ENCODE measurements at regions not wholly inside any gene's neighbourhood (a gene's known extent, or its start where the extent isn't known, plus 50 kb on each side); places are given as distances from the start of the nearest gene placed in this dataset.
"Not testable (repeated sequence)": the region's sequence is repeated elsewhere in the genome, so short reads cannot be mapped to it uniquely, and the experiment has no call there.

- Histone ChIP-seq H3K4me3 (ENCODE audit: low read length) (no peak overlapping the region), H3K27me3 (ENCODE audit: insufficient read depth, low read length) (no peaks in the 10 kb centered on the region), H2AFZ (ENCODE audit: low read depth, low read length) (no peak overlapping the region), H3K9me3 (ENCODE audit: low read length) (no peaks in the 10 kb centered on the region), H3K36me3 (ENCODE audit: insufficient read depth, low read length) (no peaks in the 10 kb centered on the region), H3K4me1 (ENCODE audit: insufficient read depth, low read length) (no peaks in the 10 kb centered on the region)
These were observed 2051.1 kb upstream of the LRRTM1 start for GRCh38 chr2:82355622-82356021.

- H3K4me1 ChIP-seq (ENCODE audit: insufficient read depth, low read length) = no peaks in the 10 kb centered on the region
- no peaks in the 10 kb centered on the region for H3K9me3 ChIP-seq (ENCODE audit: low read length)
- H2AFZ ChIP-seq (ENCODE audit: low read depth, low read length) = no peak overlapping the region
- H3K36me3 ChIP-seq (ENCODE audit: insufficient read depth, low read length) = no peaks in the 10 kb centered on the region
- H3K27me3 ChIP-seq (ENCODE audit: insufficient read depth, low read length) = no peaks in the 10 kb centered on the region
- H3K4me3 ChIP-seq (ENCODE audit: low read length) = no peak overlapping the region
These were observed 2041.4 kb upstream of the LRRTM1 start for GRCh38 chr2:82345910-82346309.

- H3K4me3 ChIP-seq (ENCODE audit: low read length) = no peak overlapping the region
- H2AFZ ChIP-seq (ENCODE audit: low read depth, low read length) = no peak overlapping the region
- no peaks in the 10 kb centered on the region for H3K36me3 ChIP-seq (ENCODE audit: insufficient read depth, low read length)
- H3K27me3 ChIP-seq (ENCODE audit: insufficient read depth, low read length) = no peaks in the 10 kb centered on the region
- no peaks in the 10 kb centered on the region for H3K9me3 ChIP-seq (ENCODE audit: low read length)
- H3K4me1 ChIP-seq (ENCODE audit: insufficient read depth, low read length) = no peaks in the 10 kb centered on the region
These were observed 2040.1 kb upstream of the LRRTM1 start for GRCh38 chr2:82344670-82345069.

GRCh38 chr2:82342356-82342755 lies 2037.8 kb upstream of the LRRTM1 start:
- no peak overlapping the region for H2AFZ ChIP-seq (ENCODE audit: low read depth, low read length)
- no peaks in the 10 kb centered on the region for H3K4me1 ChIP-seq (ENCODE audit: insufficient read depth, low read length)
- no peaks in the 10 kb centered on the region for H3K9me3 ChIP-seq (ENCODE audit: low read length)
- no peaks in the 10 kb centered on the region for H3K36me3 ChIP-seq (ENCODE audit: insufficient read depth, low read length)
- no peak overlapping the region for H3K4me3 ChIP-seq (ENCODE audit: low read length)
- no peaks in the 10 kb centered on the region for H3K27me3 ChIP-seq (ENCODE audit: insufficient read depth, low read length)

- Histone ChIP-seq H3K36me3 (ENCODE audit: insufficient read depth, low read length) (no peaks in the 10 kb centered on the region), H3K27me3 (ENCODE audit: insufficient read depth, low read length) (no peaks in the 10 kb centered on the region), H2AFZ (ENCODE audit: low read depth, low read length) (no peak overlapping the region), H3K4me3 (ENCODE audit: low read length) (no peak overlapping the region), H3K9me3 (ENCODE audit: low read length) (no peaks in the 10 kb centered on the region), H3K4me1 (ENCODE audit: insufficient read depth, low read length) (no peaks in the 10 kb centered on the region)
These were observed 2036.1 kb upstream of the LRRTM1 start for GRCh38 chr2:82340578-82341053.

GRCh38 chr2:82339805-82340204 lies 2035.3 kb upstream of the LRRTM1 start:
- H3K36me3 ChIP-seq (ENCODE audit: insufficient read depth, low read length) = no peaks in the 10 kb centered on the region
- no peak overlapping the region for H2AFZ ChIP-seq (ENCODE audit: low read depth, low read length)
- no peak overlapping the region for H3K4me3 ChIP-seq (ENCODE audit: low read length)
- H3K9me3 ChIP-seq (ENCODE audit: low read length) = no peaks in the 10 kb centered on the region
- H3K4me1 ChIP-seq (ENCODE audit: insufficient read depth, low read length) = no peaks in the 10 kb centered on the region
- no peaks in the 10 kb centered on the region for H3K27me3 ChIP-seq (ENCODE audit: insufficient read depth, low read length)

- Histone ChIP-seq H3K4me3 (ENCODE audit: low read length) (no peak overlapping the region), H3K9me3 (ENCODE audit: low read length) (no peaks in the 10 kb centered on the region), H3K36me3 (ENCODE audit: insufficient read depth, low read length) (no peaks in the 10 kb centered on the region), H2AFZ (ENCODE audit: low read depth, low read length) (no peak overlapping the region), H3K27me3 (ENCODE audit: insufficient read depth, low read length) (no peaks in the 10 kb centered on the region), H3K4me1 (ENCODE audit: insufficient read depth, low read length) (no peaks in the 10 kb centered on the region)
These were observed 2029.1 kb upstream of the LRRTM1 start for GRCh38 chr2:82333697-82334096.

- Histone ChIP-seq H3K4me1 (ENCODE audit: insufficient read depth, low read length) (no peaks in the 10 kb centered on the region), H3K27me3 (ENCODE audit: insufficient read depth, low read length) (no peaks in the 10 kb centered on the region), H3K9me3 (ENCODE audit: low read length) (no peaks in the 10 kb centered on the region), H3K36me3 (ENCODE audit: insufficient read depth, low read length) (no peaks in the 10 kb centered on the region), H2AFZ (ENCODE audit: low read depth, low read length) (no peak overlapping the region), H3K4me3 (ENCODE audit: low read length) (no peak overlapping the region)
These were observed 2025.6 kb upstream of the LRRTM1 start for GRCh38 chr2:82330155-82330554.

GRCh38 chr2:82326180-82326767 lies 2021.7 kb upstream of the LRRTM1 start:
- H3K27me3 ChIP-seq (ENCODE audit: insufficient read depth, low read length); H3K4me1 ChIP-seq (ENCODE audit: insufficient read depth, low read length); H3K4me3 ChIP-seq (ENCODE audit: low read length): not testable (repeated sequence)

GRCh38 chr2:82320296-82320695 lies 2015.7 kb upstream of the LRRTM1 start:
- Histone ChIP-seq H2AFZ (ENCODE audit: low read depth, low read length) (no peak overlapping the region), H3K27me3 (ENCODE audit: insufficient read depth, low read length) (no peaks in the 10 kb centered on the region), H3K4me1 (ENCODE audit: insufficient read depth, low read length) (no peaks in the 10 kb centered on the region), H3K4me3 (ENCODE audit: low read length) (no peak overlapping the region), H3K9me3 (ENCODE audit: low read length) (no peaks in the 10 kb centered on the region), H3K36me3 (ENCODE audit: insufficient read depth, low read length) (no peaks in the 10 kb centered on the region)

More at GRCh38 chr2:82326180-82326767, 2021.7 kb upstream of the LRRTM1 start:
- H3K9me3 ChIP-seq (ENCODE audit: low read length); H3K36me3 ChIP-seq (ENCODE audit: insufficient read depth, low read length); H2AFZ ChIP-seq (ENCODE audit: low read depth, low read length): not testable (repeated sequence)

GRCh38 chr2:82317012-82317411 lies 2012.5 kb upstream of the LRRTM1 start:
- Histone ChIP-seq H3K4me1 (ENCODE audit: insufficient read depth, low read length) (no peaks in the 10 kb centered on the region), H3K9me3 (ENCODE audit: low read length) (no peaks in the 10 kb centered on the region), H3K4me3 (ENCODE audit: low read length) (no peak overlapping the region), H3K36me3 (ENCODE audit: insufficient read depth, low read length) (no peaks in the 10 kb centered on the region), H2AFZ (ENCODE audit: low read depth, low read length) (no peak overlapping the region), H3K27me3 (ENCODE audit: insufficient read depth, low read length) (no peaks in the 10 kb centered on the region)

- no peak overlapping the region for H2AFZ ChIP-seq (ENCODE audit: low read depth, low read length)
- no peaks in the 10 kb centered on the region for H3K36me3 ChIP-seq (ENCODE audit: insufficient read depth, low read length)
- no peak overlapping the region for H3K4me3 ChIP-seq (ENCODE audit: low read length)
- no peaks in the 10 kb centered on the region for H3K9me3 ChIP-seq (ENCODE audit: low read length)
- no peaks in the 10 kb centered on the region for H3K4me1 ChIP-seq (ENCODE audit: insufficient read depth, low read length)
- no peaks in the 10 kb centered on the region for H3K27me3 ChIP-seq (ENCODE audit: insufficient read depth, low read length)
These were observed 2012.0 kb upstream of the LRRTM1 start for GRCh38 chr2:82316586-82316985.

- Histone ChIP-seq H3K4me3 (ENCODE audit: low read length) (no peak overlapping the region), H2AFZ (ENCODE audit: low read depth, low read length) (no peak overlapping the region), H3K9me3 (ENCODE audit: low read length) (no peaks in the 10 kb centered on the region), H3K27me3 (ENCODE audit: insufficient read depth, low read length) (no peaks in the 10 kb centered on the region), H3K36me3 (ENCODE audit: insufficient read depth, low read length) (no peaks in the 10 kb centered on the region), H3K4me1 (ENCODE audit: insufficient read depth, low read length) (no peaks in the 10 kb centered on the region)
These were observed 2010.4 kb upstream of the LRRTM1 start for GRCh38 chr2:82314836-82315472.

- H3K4me3 ChIP-seq (ENCODE audit: low read length) = no peak overlapping the region
- no peaks in the 10 kb centered on the region for H3K36me3 ChIP-seq (ENCODE audit: insufficient read depth, low read length)
- no peaks in the 10 kb centered on the region for H3K27me3 ChIP-seq (ENCODE audit: insufficient read depth, low read length)
- H3K4me1 ChIP-seq (ENCODE audit: insufficient read depth, low read length) = no peaks in the 10 kb centered on the region
- no peaks in the 10 kb centered on the region for H3K9me3 ChIP-seq (ENCODE audit: low read length)
- H2AFZ ChIP-seq (ENCODE audit: low read depth, low read length) = no peak overlapping the region
These were observed 2003.0 kb upstream of the LRRTM1 start for GRCh38 chr2:82307511-82307910.
